Anterior cingulate cortex (tissue), 58 donors: ENCODE measurements at regions not wholly inside any gene's neighbourhood (a gene's known extent, or its start where the extent isn't known, plus 50 kb on each side); places are given as distances from the start of the nearest gene placed in this dataset.

ENCODE experiments used
- DNase-seq, 58 donors: peaks; one replicate each; lab custom pipeline; 2025; lab: John Stamatoyannopoulos, UW

- no peak for DNase-seq
Measured at GRCh38 chr4:74638689-74639088, 155.6 kb downstream of the BTC start.

- no peak for DNase-seq
Measured at GRCh38 chr4:74640111-74640903, 154.0 kb downstream of the BTC start.

GRCh38 chr4:74642006-74642405, 152.3 kb downstream of the BTC start:
- DNase-seq: no peak

DNA sequence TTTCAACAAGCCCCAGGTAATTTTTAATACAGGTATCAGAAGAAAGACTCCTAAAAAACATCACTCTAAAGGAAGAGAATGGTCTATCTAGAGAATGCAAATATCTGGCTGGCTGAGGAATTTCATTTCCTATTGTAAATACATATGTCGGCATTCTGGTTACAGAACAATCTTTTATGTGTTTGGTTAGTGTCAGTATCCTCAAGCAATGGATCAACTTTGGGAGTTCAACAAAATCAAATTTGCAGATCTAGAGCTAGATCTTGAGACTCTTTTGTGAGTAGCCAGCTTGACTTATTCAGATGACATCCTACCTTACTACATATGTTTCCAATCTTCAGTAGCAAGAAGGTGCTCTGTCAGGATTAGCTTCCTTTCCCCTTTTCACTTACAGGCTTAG, 145.1 kb downstream of the BTC start:
- DNase-seq: no peak

- DNase-seq: no peak
Measured at GRCh38 chr4:74651198-74651597, 143.1 kb downstream of the BTC start.

DNA sequence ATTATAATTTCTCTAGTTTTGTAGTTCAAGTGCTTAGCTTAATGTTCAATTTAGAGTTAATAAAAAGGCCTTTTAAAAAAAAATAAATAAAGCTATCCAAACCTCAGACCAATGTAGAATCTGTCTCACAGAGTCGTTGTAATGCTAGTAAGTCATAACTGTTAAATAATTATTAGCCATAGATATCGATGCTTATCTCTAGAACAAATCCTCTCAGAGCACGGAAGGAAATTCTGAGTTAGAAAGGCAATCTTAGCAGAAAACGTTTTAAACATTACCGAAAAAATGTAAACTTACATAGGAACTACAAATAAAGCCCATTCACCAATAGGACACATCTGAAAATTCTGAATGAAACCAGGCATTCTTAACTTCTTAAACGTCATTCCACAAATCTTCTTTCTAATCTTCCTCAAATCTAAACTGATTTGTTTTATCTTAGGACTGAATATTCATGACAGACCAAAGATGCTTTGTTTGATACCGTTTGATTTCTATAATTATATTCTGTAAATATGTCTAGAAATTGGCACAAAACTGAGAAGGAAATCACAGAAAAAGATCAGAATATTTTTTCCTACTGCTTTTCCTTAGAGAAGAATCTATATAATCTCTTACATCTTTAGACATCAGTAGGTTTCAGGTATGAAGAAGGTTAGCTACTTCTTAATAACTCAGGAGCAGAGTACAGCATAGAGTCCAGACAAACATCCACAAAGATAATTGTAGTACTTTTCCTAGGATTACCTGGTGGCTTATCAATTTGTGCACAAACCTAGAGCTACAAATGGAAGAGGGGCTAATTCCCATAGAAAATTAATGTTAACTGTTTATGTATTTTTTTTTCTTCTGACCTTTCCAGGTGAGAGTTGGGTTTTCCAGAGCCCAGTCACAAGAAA, 140.7 kb downstream of the BTC start:
- no peak for DNase-seq

GRCh38 chr4:74654230-74654681, 140.1 kb downstream of the BTC start:
- DNase-seq: no peak

DNA sequence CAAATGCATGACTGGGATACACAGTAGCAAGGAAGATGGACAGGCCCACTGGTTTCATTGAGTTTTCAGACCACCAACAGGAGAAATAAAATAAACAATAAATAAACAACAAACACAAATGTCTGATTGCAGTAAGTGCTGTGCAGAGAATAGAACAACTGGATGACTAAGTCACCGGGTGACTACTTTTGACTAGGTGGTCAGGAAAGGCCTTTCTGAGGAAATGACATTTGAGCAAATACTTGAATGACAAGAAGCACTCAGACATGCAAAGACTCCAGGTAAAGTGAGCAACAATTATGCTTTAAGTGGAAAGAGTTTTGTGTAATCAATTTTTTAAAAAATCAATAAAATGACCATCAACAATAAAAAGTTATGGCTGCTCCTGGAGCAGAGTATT, 137.7 kb downstream of the BTC start:
- DNase-seq: no peak

DNA sequence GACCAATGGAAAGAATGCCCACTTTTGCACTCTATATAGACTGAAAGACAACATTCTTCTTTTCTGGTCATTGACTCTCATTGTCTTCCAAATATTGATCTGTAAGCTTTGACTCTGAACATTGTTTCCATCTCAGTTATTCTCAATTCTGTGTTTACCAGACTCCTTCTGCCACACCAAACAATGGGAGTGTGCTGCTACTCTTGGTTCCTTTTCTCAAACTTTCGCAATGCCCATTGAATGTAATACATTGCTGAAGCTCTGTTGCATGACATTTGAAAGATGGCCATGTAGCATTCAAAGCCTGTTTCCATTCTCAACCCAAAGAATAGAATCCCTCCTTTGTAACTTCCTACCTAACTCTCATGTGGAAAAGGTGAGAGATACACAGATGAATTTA, 136.2 kb downstream of the BTC start:
- DNase-seq: no peak

DNA sequence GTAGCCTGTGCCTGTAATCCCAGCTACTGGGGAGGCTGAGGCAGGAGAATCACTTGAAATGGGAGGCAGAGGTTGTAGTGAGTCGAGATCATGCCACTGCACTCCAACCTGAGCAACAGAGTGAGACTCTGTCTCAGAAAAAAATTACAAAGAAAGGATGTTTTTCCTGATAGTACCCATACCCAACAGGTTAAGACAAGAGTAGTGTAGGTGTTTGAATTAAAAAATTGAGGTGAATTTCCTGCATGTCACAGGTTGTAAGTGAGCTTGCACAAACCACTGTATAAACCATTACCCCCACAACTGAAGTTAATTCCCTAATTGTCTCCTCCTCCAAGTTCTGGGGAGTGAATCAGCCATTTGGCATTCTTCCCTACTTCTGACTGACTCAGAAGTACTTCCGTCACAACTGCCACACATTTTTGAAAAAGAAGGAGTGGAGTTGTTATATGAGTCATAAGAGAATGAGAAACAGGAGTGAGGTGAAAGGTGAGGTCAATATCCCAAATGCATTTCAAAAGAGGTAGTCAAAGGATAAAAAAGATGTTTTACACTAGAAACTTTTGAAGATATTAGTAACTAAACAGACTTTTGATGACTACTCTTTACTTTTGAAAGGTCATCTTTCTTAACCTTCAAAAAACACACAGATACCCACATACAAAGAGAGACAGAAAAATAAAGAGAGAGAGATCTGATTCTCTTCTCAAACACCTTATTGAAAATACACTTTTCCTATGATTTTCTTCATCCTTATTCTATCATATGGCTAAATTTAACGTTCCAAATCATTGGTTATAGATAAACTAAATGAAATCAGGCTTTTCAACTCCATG, 134.5 kb downstream of the BTC start:
- DNase-seq: peak in 2 of 58 donors; percentile 0 to 2

GRCh38 chr4:74660866-74661265, 133.5 kb downstream of the BTC start:
- no peak for DNase-seq

DNA sequence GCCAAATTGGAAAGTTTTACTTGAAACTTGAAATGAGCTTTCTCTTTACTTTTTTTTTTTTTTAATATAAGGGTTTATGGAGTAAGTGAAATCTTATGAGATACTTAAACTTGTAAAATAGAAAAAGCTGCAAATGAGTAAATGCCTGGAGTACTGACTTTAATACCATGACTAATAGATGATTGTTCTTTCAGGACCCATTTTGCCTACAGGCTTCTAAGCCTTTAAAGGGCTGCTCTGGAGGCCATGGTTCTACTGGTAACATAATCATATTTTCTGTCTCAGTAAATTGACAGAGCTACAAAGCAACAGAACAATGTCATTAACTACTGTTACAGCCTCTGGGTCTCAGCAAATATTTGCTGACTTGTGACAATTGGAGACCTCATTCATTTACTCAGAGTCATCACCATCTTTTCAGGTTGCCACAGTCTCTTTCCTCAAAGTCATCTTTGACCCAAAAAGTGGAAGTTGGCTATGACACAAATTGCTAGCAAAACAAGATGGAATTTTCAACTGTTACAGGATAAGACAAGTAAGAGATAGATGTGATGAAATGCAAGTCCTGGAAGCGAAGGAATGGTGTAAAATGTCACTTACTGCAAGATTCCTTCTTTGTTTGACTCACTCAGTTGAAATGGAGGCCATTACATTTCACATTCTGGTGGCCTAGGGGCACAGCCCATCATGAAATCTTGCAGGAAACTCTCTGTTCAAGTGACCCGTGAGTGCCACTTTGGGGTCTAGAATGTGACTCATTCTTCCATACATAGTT, 132.7 kb downstream of the BTC start:
- no peak for DNase-seq

DNA sequence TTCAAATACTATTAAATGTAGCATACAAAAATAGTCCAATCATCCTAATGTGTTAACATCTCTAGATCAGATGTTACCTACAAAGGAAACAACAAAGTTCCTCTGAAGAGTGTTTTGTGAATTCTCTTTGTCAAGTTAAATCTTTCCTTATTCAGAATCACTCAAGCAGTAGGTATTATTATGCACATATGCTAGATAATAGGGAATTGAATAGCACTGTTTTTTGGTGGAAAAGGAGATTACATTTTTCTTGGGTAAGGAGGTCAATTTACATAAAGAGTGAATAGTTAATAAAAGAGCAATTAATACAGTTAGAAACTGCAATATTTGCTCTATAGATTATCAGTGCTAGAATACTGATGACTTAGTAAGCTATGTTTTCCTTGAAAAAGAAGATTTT, 130.7 kb downstream of the BTC start:
- DNase-seq: no peak

DNA sequence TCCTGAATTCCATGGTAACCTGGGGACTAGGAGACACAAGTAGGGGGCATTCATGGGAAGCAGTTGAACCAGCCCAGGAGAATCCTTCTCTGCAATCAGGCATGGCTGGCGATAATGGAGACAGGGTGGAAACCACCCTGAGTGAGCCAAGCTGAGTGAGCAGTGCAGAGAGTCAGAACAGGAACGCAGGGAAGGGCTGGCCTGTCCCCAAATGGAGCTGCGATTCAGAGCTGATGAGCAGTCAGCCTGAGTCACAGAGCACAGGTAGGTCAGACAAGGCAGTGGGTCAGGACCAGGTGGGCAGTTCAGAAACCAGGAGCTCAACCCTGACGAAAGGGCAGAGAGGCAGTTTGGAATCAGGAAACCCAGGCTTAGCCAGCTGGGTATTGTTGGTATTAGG, 129.0 kb downstream of the BTC start:
- DNase-seq: no peak

DNA sequence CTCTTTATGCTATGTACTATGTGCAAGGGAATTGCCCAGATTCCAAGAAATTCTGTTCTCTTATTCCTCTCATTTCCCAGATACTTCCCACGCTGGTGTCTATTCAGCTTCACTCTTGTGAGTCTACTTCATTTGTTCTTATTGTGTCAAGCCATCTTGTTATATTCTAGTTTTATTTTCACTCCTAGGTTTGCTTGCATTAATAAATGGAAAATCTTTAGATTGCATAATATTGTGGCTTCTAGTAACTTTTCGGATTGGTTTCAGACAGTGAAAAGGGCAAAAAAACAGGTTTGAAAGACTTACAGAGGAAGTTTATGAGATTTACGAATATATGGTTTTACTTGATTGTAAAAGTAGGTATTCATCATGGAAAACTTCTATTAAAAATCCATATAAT, 128.4 kb downstream of the BTC start:
- no peak for DNase-seq

DNA sequence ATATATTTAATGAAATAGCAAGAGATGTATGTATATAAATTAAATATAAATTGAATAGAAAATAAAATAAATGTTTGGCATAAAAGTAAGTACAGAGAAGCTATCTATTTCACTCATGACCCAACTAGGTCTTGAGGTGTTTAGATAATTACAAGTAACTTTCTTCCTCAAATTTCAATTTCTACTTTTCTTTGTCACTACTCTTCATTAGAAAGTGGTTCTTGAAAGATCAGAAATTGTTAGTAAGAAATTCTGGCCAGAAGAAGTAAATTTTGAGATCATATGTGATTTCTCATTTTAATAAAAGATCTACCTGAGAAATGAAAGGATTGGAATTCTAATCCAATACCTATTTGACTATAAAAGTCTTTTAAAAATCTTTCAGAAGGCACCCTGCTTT, 126.9 kb downstream of the BTC start:
- DNase-seq: no peak

- no peak for DNase-seq
Measured at GRCh38 chr4:74667944-74668343, 126.4 kb downstream of the BTC start.

GRCh38 chr4:74669702-74670101, 124.6 kb downstream of the BTC start:
- no peak for DNase-seq

- DNase-seq: no peak
Measured at GRCh38 chr4:74670583-74670982, 123.7 kb downstream of the BTC start.
